ENCODE measurements at regions not wholly inside any gene's neighbourhood (a gene's known extent, or its start where the extent isn't known, plus 50 kb on each side); places are given as distances from the start of the nearest gene placed in this dataset.

- TF ChIP-seq, protein P1, sequence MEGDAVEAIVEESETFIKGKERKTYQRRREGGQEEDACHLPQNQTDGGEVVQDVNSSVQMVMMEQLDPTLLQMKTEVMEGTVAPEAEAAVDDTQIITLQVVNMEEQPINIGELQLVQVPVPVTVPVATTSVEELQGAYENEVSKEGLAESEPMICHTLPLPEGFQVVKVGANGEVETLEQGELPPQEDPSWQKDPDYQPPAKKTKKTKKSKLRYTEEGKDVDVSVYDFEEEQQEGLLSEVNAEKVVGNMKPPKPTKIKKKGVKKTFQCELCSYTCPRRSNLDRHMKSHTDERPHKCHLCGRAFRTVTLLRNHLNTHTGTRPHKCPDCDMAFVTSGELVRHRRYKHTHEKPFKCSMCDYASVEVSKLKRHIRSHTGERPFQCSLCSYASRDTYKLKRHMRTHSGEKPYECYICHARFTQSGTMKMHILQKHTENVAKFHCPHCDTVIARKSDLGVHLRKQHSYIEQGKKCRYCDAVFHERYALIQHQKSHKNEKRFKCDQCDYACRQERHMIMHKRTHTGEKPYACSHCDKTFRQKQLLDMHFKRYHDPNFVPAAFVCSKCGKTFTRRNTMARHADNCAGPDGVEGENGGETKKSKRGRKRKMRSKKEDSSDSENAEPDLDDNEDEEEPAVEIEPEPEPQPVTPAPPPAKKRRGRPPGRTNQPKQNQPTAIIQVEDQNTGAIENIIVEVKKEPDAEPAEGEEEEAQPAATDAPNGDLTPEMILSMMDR (IDR thresholded peaks at IDR 0.05; ENCODE audit: borderline replicate concordance, control extremely low read depth, extremely low read depth, insufficient read depth, missing control alignments) = no peak
- in situ Hi-C loops (cut with MboI; ENCODE audit: low sequenced_read_pairs, unreplicated experiment) = loop anchor here (25.0 kb wide), 1 partner anchor 670 kb away; no protein-coding TSS in a partner anchor
- no peak for DNase-seq (ENCODE audit: low spot score)
Observed at GRCh38 chr9:86642721-86643120, 288.5 kb upstream of the TUT7 start.

DNA sequence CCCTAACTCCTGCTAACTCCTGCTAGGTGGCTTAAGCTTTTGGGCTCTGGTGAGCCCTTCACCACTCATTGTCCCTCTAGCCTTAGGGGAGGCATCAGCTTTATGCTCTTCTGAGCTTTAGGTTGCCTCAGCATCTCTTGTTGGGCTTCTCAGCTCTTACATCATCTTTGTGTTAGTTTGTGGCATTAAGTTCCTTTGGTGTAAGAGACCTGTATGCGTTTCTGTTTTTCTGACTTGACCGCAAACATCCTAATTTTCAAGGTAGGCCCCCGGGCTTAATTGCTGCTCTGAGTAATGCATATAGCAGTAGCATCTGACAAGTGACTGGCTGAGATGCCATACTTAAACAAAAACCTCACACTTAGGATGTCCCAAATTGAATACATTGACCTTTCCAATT is 287.8 kb upstream of the TUT7 start:
- no peak for DNase-seq (ENCODE audit: low spot score)
- TF ChIP-seq, protein P1 (IDR thresholded peaks at IDR 0.05; ENCODE audit: borderline replicate concordance, control extremely low read depth, extremely low read depth, insufficient read depth, missing control alignments) = no peak
- in situ Hi-C loops (cut with MboI; ENCODE audit: low sequenced_read_pairs, unreplicated experiment) = loop anchor here (25.0 kb wide), 1 partner anchor 670 kb away; no protein-coding TSS in a partner anchor

DNA sequence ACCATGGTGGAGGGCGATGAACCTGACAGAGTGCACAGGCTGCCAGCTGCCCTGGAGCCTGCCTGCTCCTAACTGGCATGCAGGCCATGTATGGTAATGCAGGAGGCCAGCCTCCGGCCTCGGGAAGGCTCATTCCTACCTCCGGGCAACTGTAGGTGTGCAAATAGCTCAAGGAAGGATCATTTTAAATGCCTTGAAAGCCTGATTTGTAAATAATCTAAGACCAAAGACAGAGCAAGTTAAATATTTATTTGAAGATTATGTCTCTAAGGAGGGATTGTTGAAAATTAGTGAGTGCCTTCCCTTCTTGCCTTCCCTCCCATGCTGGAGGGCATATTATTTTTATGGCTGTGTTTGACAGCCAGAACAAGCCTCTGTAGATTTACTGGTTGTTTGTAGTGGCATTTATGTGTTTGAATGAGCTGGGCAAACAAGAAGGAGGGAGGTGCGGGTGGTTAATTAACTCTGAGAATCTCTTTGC is 285.7 kb upstream of the TUT7 start:
- TF ChIP-seq, protein P1 (IDR thresholded peaks at IDR 0.05; ENCODE audit: borderline replicate concordance, control extremely low read depth, extremely low read depth, insufficient read depth, missing control alignments) = no peak
- in situ Hi-C loops (cut with MboI; ENCODE audit: low sequenced_read_pairs, unreplicated experiment) = loop anchor here (25.0 kb wide), 1 partner anchor 672 kb away; no protein-coding TSS in a partner anchor

GRCh38 chr9:86639287-86639686 is 285.1 kb upstream of the TUT7 start:
- in situ Hi-C loops (cut with MboI; ENCODE audit: low sequenced_read_pairs, unreplicated experiment) = loop anchor here (25.0 kb wide), 1 partner anchor 673 kb away; no protein-coding TSS in a partner anchor
- no peak for DNase-seq (ENCODE audit: low spot score)
- TF ChIP-seq, protein P1 (IDR thresholded peaks at IDR 0.05; ENCODE audit: borderline replicate concordance, control extremely low read depth, extremely low read depth, insufficient read depth, missing control alignments) = no peak

More for the DNA sequence above, 285.7 kb upstream of the TUT7 start:
- DNase-seq (ENCODE audit: low spot score) = no peak

DNA sequence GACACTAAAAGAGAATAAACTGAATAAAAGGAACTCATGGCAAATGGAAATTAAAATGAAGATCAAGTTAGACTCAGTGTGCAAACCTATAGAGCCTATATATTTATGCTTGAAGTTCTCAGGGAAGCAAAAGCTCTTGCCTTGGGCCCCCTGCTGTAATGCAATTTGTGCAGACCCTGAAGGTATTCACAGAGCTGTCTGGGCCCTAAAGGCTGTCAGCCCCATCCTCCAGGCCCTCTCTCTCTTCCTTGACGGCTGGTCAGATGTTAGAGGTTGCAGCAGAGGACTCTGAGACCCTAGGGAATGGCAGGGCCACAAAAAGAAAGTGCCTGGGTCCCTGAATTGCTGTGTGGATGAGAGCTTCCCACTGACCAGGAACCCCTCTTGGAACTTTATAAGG is 283.9 kb upstream of the TUT7 start:
- no peak for DNase-seq (ENCODE audit: low spot score)
- TF ChIP-seq, protein P1 (IDR thresholded peaks at IDR 0.05; ENCODE audit: borderline replicate concordance, control extremely low read depth, extremely low read depth, insufficient read depth, missing control alignments) = no peak
- in situ Hi-C loops (cut with MboI; ENCODE audit: low sequenced_read_pairs, unreplicated experiment) = loop anchor here (25.0 kb wide), 1 partner anchor 674 kb away; no protein-coding TSS in a partner anchor

DNA sequence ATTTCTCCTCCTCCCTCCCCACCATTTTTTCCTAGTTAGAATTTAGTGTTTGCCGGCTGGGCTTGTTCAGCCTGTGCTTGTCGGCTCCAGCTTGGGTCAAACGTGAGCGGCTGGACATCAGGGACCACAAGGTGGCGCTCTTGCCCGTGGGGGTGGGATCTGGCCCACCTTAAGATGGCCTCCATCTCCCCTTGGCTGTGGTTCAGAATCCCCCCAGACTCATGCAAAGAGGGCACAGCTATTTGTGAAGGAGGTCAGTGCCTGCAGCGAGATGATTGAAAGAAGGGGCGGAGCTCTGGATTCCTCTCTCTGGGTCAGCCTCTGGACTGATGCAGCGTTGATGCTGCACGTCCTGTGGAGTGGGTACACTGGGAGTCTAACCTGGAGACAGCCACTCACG is 283.3 kb upstream of the TUT7 start:
- TF ChIP-seq, protein P1 (IDR thresholded peaks at IDR 0.05; ENCODE audit: borderline replicate concordance, control extremely low read depth, extremely low read depth, insufficient read depth, missing control alignments) = peak; percentile 53
- no peak for DNase-seq (ENCODE audit: low spot score)
- in situ Hi-C loops (cut with MboI; ENCODE audit: low sequenced_read_pairs, unreplicated experiment) = loop anchor here (25.0 kb wide), 1 partner anchor 675 kb away; no protein-coding TSS in a partner anchor

All from GM13976 (cell line).